ENCODE measurements at regions not wholly inside any gene's neighbourhood (a gene's known extent, or its start where the extent isn't known, plus 50 kb on each side); places are given as distances from the start of the nearest gene placed in this dataset.

DNA sequence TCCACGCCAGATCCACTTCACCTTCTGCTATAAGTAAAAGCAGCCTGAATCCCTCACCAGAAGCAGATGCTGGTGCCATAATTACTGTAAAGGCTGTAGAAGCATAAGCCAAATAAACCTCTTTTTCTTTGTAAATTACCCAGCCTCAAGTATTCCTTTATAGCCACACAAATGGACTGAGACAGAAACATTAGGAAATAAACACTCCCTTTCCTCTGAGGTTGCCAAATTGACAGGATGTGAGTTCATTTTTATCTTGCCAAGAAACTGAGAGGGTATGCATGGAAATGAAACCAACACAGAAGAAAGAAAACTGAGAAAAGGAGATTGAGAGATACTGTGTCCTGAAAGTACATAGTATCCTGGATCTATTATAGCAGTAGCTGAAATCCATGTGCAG is 481.2 kb downstream of the HAO1 start:
- no peak overlapping the region for H3K27ac ChIP-seq
- TF ChIP-seq, protein P1, sequence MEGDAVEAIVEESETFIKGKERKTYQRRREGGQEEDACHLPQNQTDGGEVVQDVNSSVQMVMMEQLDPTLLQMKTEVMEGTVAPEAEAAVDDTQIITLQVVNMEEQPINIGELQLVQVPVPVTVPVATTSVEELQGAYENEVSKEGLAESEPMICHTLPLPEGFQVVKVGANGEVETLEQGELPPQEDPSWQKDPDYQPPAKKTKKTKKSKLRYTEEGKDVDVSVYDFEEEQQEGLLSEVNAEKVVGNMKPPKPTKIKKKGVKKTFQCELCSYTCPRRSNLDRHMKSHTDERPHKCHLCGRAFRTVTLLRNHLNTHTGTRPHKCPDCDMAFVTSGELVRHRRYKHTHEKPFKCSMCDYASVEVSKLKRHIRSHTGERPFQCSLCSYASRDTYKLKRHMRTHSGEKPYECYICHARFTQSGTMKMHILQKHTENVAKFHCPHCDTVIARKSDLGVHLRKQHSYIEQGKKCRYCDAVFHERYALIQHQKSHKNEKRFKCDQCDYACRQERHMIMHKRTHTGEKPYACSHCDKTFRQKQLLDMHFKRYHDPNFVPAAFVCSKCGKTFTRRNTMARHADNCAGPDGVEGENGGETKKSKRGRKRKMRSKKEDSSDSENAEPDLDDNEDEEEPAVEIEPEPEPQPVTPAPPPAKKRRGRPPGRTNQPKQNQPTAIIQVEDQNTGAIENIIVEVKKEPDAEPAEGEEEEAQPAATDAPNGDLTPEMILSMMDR (conservative IDR thresholded peaks at IDR 0.05) = no peak
- TF ChIP-seq ZFX (IDR thresholded peaks at IDR 0.05) = no peak

DNA sequence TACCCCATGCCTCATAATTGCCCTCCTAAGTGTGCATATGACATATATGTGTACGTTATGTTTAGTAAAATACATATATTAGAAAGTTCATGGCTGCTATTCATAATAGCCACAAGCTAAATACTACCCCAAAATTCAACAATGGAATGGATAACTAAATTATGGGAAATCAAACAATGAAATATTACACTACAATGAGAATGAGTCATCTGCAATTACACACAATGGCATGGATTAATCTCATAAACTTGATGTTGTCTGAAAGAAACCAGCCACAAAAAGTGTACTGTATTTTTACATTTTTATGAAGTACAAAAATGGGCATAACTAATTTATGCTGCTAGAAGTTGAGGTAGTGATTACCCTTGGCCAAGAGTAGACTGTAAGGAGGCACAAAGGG is 477.0 kb downstream of the HAO1 start:
- H3K27ac ChIP-seq = no peak overlapping the region
- TF ChIP-seq ZFX (IDR thresholded peaks at IDR 0.05) = no peak
- TF ChIP-seq, protein P1 (conservative IDR thresholded peaks at IDR 0.05) = no peak

- TF ChIP-seq, protein P1 (conservative IDR thresholded peaks at IDR 0.05) = no peak
- TF ChIP-seq ZFX (IDR thresholded peaks at IDR 0.05) = no peak
- H3K27ac ChIP-seq = no peak overlapping the region
Measured at GRCh38 chr20:7470912-7471311, 469.3 kb downstream of the HAO1 start.

GRCh38 chr20:7490288-7490687 is 450.0 kb downstream of the HAO1 start:
- no peak for TF ChIP-seq ZFX (IDR thresholded peaks at IDR 0.05)
- TF ChIP-seq, protein P1 (conservative IDR thresholded peaks at IDR 0.05) = no peak
- no peak overlapping the region for H3K27ac ChIP-seq

- H3K27ac ChIP-seq = no peak overlapping the region
- no peak for TF ChIP-seq ZFX (IDR thresholded peaks at IDR 0.05)
- TF ChIP-seq, protein P1 (conservative IDR thresholded peaks at IDR 0.05) = no peak
Measured at GRCh38 chr20:7492257-7492656, 448.0 kb downstream of the HAO1 start.

GRCh38 chr20:7493311-7493710 is 446.9 kb downstream of the HAO1 start:
- TF ChIP-seq, protein P1 (conservative IDR thresholded peaks at IDR 0.05) = no peak
- no peak for TF ChIP-seq ZFX (IDR thresholded peaks at IDR 0.05)
- H3K27ac ChIP-seq = no peak overlapping the region

- TF ChIP-seq ZFX (IDR thresholded peaks at IDR 0.05) = no peak
- TF ChIP-seq, protein P1 (conservative IDR thresholded peaks at IDR 0.05) = no peak
- no peak overlapping the region for H3K27ac ChIP-seq
Measured at GRCh38 chr20:7496394-7496991, 443.8 kb downstream of the HAO1 start.
